ENCODE measurements at regions not wholly inside any gene's neighbourhood (a gene's known extent, or its start where the extent isn't known, plus 50 kb on each side); places are given as distances from the start of the nearest gene placed in this dataset.

DNA sequence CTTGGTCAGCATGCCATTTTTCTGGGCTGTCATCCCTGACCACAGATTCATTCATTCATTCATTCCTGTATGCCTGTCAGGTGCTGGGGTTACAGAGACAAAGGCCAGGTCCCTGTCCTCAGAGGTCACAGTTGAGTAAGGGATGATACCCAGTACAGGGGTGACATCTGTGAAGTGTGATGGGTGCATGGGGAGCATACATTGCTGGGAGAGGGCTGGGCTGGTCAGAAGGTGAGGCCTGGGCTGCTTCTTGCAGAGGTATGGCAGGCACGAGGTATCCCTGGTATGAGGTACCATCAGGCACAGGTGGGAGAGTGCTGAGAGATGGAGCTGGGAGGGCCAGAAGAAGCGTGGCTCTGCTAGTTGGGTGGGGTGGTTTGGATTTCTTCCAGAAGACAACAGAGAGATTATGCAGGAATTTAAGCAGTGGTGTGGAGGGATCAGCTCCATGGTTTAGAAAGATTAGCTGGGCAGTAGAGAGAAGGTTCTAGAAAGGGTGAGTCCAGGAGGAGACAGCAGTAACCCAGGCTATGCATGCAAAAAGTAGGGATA lies 181.9 kb upstream of the HAAO start:
- TF ChIP-seq, protein P1, sequence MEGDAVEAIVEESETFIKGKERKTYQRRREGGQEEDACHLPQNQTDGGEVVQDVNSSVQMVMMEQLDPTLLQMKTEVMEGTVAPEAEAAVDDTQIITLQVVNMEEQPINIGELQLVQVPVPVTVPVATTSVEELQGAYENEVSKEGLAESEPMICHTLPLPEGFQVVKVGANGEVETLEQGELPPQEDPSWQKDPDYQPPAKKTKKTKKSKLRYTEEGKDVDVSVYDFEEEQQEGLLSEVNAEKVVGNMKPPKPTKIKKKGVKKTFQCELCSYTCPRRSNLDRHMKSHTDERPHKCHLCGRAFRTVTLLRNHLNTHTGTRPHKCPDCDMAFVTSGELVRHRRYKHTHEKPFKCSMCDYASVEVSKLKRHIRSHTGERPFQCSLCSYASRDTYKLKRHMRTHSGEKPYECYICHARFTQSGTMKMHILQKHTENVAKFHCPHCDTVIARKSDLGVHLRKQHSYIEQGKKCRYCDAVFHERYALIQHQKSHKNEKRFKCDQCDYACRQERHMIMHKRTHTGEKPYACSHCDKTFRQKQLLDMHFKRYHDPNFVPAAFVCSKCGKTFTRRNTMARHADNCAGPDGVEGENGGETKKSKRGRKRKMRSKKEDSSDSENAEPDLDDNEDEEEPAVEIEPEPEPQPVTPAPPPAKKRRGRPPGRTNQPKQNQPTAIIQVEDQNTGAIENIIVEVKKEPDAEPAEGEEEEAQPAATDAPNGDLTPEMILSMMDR (conservative IDR thresholded peaks at IDR 0.05; ENCODE audit: low read depth, low read length) = no peak
- TF ChIP-seq EZH2 (IDR thresholded peaks at IDR 0.05; ENCODE audit: borderline replicate concordance, low read depth, low read length, poor library complexity, severe bottlenecking) = no peak
